GM21447 (cell line): ENCODE measurements at regions not wholly inside any gene's neighbourhood (a gene's known extent, or its start where the extent isn't known, plus 50 kb on each side); places are given as distances from the start of the nearest gene placed in this dataset.
"Not testable (repeated sequence)": the region's sequence is repeated elsewhere in the genome, so short reads cannot be mapped to it uniquely, and the experiment has no call there.

ENCODE experiments used
- ATAC-seq: cut with Tn5 transposase; IDR thresholded peaks from one replicate; pipeline ENCODE4 v1.9.1; 2021; ENCODE audit not compliant: unreplicated experiment

DNA sequence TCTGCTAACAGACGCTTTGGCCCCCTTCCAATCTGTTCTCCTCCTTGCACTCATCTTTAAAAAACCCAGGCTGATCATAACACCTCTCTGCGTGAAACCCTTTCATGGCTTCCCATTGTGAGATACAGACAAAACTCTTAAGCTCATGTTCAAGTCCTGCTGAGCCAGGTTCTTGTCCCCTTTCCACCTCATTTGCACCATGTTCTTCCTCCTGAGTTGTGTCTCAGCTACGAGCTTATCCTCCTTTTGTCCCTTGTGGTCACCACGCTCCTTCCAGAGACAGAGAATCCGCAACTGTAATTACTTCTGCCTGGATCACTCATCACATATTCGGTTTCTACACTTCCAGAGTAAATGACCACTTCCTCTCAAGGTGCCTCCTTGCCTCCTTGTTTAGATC is 238.8 kb downstream of the ACTR3 start:
- ATAC-seq = no peak

DNA sequence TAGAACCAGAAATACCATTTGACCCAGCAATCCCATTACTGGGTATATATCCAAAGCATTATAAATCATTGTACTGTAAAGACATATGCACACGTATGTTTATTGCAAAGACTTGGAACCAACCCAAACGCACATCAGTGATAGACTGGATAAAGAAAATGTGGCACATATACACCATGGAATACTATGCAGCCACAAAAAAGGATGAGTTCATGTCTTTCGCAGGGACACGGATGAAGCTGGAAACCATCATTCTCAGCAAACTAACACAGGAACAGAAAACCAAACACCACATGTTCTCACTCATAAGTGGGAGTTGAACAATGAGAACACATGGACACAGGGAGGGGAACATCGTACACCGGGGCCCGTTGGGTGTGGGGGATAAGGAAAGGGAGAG is 242.2 kb downstream of the ACTR3 start:
- ATAC-seq = not testable (repeated sequence)

DNA sequence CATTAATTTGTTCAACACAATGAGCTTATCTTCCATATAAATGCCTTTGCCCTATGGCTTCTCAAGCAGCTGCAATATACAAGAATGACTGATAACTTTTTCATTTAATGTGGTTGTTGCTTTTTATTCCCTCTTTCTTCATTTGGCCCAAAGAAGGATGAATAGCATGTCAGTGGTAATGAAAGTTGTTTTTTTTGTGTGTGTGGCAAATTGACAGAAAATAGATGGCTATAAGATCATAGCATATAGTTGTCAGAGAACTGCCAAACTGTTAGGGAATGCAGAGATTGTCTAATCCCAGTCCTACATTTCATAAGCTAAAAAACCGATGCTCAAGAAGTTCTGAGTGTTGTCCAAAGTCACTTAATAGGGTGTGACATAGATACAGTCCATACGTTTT is 244.3 kb downstream of the ACTR3 start:
- no peak for ATAC-seq

DNA sequence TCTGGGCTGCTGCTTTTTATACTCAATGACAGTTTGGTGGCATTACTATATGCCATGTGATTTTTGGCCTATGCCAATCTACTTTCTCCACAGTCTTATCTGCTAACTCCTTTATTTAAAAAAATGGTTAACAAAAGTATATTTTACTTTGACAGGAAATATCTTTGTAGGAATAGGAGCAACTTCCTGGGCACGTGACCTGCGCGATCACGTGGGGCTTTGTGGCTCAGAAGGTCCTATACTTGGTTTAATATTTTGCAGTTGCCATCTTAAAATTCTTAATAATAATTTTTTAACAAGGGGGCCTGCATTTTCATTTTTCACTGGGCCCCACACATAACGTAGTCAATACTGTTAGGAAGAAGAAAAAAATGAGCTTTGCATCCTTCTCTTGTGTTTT is 249.7 kb downstream of the ACTR3 start:
- ATAC-seq = no peak

DNA sequence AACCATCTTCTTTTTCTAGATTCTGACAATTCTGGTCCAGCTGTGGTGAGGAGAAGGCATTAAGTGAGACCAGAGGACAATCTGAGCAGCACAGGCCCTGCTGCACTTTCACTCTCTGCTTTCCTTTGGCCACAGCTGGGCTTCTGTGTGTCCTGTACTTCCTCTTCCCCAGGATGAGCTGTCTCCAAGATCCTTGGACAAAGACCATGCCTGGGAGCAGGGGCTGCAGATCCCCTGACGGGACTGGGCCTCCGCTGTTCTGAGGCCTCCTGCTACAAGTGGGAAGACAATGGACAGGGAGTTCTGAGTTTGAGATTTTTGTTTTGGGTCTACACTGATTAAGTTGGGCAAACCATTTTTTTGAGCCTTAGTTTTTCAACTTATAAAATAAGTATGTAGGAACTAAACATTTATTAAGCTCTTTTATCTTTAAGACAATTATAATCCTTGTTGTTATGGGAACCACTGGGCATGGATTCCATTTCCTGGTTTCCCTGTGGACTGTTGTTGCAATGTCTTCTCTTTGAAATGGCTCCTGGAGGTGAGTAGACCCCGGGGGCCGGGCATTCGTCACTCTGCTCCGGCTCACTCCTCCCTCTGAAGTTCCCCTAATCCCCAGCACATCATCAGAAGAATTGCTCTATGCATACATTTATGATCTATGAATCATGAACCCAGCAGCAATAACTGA is 266.6 kb downstream of the ACTR3 start:
- ATAC-seq = no peak

DNA sequence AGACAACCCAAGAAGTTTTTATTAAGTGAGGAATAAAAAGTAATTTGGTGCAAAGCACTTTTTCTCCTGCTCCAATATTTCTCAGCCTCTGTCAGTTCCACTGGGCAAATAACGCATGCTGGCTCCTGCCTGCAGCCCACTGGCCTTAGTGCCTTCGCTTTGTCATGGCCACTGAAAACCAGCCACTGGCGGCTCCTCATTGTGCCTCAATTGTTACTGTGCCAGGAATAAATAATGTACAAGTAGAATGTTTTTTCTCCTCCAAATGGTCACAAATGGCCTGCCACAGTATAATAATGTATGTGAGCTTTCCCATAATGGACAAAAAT is 267.1 kb downstream of the ACTR3 start:
- no peak for ATAC-seq

DNA sequence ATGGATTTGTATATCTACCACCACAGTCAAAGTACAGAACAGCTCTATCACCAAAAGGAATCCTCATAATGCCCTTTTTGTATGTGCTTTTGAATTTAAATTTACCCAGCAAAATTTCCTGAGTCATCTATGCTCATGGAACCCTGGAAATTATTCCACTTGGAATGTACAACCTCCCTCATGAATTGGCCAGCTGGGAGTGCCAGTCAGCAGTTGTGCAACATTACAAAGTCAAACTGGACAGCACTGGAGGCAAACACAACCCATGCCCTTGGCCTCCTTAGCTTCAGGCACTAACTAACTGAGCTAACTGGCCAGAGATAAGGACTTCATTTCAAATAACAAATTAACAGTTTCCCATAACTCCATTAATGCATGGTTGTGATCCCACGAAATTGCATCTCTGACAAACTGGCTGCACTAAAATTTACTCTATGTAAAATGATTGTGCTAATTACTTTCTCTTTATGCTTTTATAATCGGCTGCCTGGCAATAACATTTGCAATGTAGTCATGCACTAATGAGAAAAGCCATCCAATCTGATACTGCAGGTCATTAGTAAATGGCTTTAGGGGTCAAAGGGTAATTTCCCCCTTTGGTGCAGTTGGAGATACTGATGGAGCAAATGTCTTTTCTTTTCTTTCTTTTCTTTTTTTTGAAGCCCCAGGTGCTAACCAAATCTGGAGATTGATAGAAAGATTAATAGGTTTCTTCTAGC is 270.5 kb downstream of the ACTR3 start:
- ATAC-seq = no peak

DNA sequence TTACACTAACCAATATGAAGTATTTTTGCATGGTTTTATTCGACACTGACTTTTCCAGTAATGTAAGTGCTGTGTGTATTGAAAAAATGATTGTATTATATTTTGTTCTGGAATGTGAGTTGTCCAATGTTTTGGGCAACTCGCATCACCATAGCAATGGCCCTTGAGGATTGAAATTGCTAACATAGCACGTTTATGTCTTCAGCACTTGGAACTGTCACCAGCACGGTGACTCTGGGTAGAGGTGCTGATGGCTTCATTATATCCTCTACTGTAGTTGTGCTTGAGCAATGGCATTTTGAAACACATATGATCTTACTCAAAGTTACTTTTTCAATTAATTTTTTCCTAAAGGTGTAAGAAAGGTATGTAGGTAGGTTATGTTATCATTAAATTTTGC is 271.5 kb downstream of the ACTR3 start:
- no peak for ATAC-seq

DNA sequence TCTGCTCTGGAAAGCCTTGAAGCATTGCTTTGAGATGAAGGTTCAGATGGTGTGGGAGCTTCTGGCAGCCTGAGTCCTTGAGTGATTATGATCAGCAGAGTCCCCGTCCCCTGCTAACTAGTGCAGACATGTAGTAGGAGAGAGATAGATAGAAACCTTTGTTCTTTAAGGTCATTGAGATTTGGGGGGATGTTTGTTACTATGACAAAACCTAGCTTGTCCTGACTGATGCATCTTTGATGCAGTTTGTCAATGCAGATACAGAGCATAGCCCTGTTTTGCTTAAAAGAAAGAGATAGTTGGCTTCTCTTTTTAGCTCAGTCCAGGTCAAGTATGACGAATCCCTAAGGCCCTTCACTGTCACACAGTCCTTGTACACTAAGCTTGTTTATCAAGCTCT is 274.6 kb upstream of the DPP10 start:
- ATAC-seq = no peak

DNA sequence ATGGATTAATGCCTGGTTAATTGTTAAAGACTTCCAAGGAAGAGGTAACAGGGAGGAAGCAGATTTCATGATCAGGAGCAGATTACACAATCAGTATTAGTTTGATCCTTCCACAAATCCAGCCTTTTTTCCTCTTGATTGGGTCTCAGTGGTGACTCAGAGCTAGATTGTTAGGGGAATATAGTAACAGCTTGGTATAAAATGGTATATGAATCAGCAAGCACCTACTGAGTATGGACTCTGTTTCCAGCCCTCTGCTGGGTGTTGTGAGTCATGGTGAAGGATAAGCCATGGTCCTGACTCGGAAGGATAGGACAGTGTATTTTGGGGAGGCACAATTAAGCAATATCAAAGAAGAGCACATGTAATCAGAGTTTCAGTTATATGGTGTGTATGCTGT is 272.4 kb upstream of the DPP10 start:
- no peak for ATAC-seq

DNA sequence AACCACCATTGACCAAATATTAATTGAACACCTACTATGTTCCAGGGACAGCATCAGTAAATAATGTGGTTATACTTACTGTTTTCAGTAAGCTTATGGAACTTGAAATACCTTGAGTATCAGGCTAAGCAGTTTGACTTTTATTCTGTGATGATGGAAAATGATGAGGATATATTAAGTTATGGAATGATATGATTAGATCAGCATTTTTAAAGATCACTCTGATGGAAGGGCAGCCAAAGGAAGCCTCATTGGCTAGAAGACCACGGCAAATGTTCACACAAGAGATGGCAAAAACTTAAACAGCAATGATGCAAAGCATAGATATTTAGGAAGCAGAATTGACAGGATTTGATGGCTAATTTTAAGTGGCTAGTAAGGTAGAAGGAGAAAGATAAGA is 266.9 kb upstream of the DPP10 start:
- no peak for ATAC-seq

DNA sequence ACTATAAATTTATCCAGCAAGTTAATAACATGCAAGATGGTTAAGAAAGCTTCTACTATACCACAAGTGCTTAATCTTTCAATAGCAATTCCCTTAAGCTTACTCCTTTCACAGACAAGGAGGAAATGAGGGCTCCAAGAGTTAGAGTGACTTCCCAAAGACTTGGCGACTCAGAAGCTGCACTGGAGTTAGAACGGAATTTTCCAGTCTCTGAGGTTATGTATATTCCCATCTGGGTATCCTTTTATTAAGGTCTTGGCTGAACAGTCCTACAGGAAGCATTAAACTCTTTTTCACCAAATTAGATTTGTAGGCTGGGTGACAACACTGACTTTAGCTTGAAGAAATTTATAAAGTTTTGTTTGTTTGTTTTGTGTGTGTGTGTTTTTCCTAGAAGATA is 256.9 kb upstream of the DPP10 start:
- ATAC-seq = no peak

DNA sequence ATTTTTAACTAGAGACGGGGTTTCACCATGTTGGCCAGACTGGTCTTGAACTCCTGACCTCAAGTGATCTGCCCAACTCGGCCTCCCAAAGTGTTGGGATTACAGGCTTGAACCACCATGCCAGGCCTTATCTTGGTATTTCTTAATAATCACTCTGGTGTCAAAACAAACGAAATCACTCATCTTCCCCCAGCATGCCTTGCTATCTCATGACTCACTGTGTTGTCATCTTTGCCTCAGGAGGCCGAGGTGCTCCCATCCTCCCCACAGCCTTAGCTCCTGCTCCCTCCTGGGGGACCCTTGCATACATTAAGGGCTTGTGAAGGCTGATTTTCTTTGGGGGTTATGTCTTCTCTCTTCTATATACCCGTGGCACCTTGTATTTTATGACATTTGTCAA is 250.1 kb upstream of the DPP10 start:
- ATAC-seq = no peak

DNA sequence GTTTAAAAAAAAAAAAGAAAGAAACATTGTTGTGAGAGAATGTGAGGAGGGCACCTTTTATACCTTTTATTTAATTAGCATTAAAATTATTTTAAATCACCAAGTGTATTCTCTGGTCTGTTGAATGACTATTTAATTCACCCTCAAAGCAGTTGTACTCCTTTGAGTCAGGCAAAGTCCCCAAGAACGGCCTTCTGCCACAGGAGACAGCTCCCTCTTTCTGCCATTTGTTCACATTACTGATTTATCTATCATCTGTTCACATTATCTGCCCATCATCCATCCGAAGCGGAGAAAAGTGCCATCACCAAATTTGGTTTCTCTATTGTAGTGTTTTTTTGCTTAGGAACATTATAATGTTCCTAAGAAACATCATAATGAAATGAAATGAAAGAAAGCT is 240.7 kb upstream of the DPP10 start:
- no peak for ATAC-seq

DNA sequence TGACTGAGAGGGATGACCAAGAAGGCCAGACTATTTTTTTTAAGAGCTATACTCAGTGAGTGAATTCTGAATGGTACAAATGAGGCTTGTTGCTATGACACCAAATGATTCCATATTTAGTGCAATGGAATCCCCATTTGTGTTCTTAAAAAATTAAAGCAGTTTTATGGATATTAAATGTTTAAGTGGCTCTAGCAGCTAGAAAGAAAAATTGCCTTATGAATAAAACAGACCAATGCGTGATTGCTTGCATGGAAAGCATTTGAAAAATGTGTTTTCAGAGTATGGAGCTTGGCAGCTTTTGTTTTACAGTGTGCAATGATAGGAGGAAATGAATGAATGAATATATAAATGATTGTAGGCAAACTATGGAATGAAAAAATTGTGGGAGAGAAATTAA is 238.8 kb upstream of the DPP10 start:
- no peak for ATAC-seq

DNA sequence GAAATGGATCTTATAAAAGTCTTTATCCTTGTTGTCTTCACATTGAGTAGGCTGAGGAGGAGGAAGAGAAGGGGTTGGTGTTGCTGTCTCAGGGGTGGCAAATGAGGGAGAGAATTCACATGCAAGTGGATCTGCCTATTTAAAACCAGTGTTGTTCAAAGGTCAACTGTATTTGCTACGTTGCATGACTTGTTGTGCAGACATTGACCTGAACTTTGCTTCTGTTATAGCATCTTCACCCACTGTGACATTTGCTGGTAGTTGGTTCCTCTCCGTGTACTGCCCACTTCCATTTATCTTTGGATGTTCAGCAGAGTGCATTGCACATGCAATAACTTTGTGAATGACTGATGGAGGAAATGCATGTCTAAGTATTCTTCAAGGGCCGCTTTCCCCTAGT is 228.6 kb upstream of the DPP10 start:
- no peak for ATAC-seq

DNA sequence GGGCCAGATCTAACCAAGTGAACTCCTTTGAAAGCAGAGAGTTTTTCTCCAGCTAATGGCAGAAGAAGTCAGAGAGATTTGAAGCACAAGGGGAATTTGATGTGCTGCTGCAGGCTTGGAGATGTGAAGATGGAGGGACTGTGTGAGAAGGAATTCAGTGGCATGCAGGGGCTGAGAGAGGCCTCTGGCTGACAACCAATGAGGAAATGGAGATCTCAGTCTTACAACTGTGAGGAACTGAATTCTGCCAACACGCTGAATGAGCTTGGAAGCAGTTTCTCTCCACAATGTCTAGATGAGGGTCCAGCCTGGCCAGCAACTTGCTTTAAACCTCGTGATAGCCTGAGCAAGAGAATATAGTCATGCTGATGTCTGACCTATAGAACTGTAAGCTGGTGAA is 224.1 kb upstream of the DPP10 start:
- no peak for ATAC-seq

DNA sequence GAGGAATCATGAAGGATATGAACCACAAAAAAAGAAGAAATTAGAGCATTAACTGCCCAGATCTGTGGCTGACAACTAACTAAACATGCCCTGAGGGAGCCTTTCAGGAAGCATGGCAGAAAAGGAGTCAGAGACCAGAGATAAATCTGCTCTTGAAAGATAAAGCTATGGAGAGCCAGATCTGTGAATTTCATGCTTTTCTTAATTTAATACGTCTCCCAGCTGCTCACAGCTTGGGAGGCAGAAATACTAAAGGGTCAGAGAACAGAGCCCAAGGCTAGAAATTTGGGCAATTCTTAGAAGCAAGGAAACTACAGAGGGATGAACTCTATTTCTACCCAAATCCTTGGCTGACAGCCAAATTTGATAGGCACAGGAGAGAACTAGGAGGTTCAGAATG is 223.0 kb upstream of the DPP10 start:
- no peak for ATAC-seq

DNA sequence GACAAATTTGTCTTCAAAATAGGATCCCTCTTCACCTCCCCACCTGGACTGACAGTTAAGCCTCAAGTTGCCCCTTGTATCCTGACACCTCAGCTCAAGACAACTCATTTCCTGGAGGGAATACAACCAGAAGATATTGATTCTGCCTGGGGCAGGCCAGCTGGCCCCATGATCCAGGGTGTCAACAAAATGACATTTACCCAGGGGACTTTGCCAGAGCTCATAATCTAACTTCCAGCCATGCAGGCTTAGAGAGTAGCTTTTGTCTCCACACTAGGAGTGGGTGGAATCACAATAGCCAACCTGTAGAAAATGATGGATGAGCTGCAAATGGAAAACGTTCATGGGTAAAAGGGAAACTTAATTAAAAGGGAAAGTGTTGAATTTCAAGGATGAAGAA is 220.1 kb upstream of the DPP10 start:
- no peak for ATAC-seq

DNA sequence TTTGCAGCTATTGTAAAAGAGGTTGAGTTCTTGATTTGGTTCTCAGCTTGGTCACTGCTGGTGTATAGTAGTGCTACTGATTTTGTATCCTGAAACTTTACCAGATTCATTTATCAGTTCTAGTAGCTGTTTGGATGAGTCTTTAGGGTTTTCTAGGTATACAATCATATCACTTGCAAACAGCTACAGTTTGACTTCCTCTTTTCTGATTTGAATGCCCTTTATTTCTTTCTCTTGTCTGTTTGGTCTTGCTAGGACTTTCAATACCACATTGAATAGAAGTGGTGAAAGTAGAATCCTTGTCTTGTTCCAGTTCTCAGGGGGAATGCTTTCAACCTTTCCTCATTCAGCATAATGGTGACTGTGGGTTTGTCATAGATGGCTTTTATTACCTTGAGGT is 210.5 kb upstream of the DPP10 start:
- ATAC-seq = no peak

DNA sequence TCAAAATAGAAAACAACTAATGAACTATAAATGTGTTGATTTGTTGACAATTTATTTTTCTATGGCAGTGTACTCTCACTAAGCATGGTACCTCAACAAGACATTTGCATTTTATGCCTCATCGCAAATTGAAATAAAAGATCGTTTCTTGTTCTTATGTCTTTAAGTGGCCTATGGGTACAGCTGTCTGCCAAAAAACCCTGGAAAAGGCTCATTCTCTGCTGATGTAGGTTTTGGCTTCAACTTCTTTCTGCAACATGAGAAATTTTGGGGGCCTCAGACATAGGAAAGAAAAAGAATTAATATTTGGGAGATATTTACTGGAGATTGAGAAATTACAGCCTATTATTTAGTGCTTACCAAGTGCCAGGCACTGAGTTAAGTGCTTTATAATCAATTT is 205.1 kb upstream of the DPP10 start:
- ATAC-seq = no peak

DNA sequence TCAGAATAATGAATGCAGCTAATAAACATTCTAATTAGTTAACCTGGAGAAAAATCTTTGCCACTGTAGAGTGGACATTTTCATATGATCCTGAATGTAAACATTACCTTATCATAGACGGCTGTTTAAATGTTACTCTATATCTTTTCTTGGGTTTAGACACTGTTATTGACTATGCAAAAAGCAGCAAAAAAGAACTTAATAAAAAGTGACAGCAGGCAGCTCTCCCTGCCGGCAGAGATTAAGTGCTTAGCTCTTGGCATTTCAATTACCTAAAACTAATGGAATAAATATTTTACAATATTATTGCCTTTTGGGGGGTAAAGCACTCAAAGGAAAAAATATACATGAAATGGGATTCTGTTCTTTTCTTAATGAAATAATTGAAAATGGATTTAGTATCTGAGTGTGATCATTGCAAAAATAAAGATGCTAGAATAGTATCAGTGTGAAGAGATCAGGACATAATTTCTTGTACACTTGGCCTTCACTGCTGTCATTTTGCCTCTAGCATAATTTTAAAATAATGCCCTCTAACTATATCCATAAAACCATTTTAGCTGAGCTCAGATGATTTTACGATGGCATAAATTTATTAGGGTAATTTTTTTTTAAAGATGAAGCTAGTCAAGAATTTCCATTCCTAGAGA is 203.4 kb upstream of the DPP10 start:
- no peak for ATAC-seq

DNA sequence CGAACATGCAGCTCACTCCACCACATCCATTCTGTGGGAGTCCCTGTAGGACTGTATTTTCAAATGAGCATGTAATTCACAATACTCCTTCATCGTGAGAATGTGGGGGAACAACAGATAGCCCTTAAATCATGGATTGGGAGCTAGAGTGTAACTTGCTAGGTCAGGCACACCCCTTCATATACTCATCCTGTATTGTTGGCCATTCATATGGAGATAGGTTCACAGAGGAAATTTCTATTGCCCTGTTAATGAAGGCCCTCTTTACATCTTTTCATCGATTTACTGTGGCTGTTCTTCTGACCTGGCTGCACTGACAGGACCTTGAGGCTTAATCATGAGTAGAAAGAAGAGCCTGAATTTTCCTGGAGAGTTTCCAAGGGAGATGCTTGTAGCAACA is 193.8 kb upstream of the DPP10 start:
- ATAC-seq = no peak
